IPS DF 4.7 (cell line): ENCODE measurements at regions not wholly inside any gene's neighbourhood (a gene's known extent, or its start where the extent isn't known, plus 50 kb on each side); places are given as distances from the start of the nearest gene placed in this dataset.
"Not testable (repeated sequence)": the region's sequence is repeated elsewhere in the genome, so short reads cannot be mapped to it uniquely, and the experiment has no call there.

Experiments
- DNase-seq: peaks from one replicate; pipeline ENCODE4 v3.0.0-alpha.2; 2013; ENCODE audit warnings: low spot score; ENCODE audit errors: extremely low read depth

- no peak for DNase-seq
Observed at GRCh38 chr9:102398205-102398604, 596.9 kb upstream of the CYLC2 start.

GRCh38 chr9:102385620-102386019 is 609.5 kb upstream of the CYLC2 start:
- DNase-seq = not testable (repeated sequence)

GRCh38 chr9:102362470-102363132 is 624.2 kb upstream of the GRIN3A start:
- no peak for DNase-seq

- no peak for DNase-seq
Observed at GRCh38 chr9:102360846-102361245, 622.4 kb upstream of the GRIN3A start.

DNA sequence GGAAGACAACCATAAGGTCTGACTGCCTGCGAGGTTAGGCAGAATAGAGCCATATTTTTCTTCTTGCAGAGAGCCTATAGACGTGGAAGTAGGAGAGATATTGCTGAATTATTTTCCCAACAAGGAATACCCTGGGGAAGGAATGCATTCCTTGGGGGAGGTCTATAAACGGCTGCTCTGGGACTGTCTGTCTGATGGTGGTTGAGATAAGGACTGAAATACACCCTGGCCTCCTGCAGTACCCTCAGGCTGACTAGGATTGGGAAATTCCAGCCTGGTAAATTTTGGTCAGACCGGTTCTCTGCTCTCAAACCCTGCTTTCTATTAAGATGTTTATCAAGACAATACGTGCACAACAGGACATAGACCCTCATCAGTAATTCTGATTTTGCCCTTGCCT is 617.5 kb upstream of the GRIN3A start:
- DNase-seq = no peak

DNA sequence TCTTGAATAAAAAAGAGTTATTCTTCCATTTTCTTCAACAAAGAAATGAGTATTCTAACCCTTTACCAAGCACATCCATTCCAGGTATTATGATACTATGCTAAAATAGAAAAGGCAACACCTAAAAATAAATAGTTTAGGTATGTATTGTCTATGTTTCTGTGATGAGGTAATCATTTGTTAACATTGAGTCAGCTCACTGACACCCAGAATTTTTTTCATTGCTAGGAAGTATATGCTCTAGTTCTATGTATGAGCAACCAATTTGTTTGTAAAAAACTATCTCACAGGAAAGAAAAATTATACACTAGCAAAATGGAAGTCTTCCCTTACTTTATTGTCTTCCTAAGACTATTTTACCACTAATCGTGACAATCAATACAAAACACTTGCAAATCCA is 615.6 kb upstream of the GRIN3A start:
- DNase-seq = no peak

GRCh38 chr9:102337471-102337870 is 599.0 kb upstream of the GRIN3A start:
- DNase-seq = not testable (repeated sequence)

- no peak for DNase-seq
Observed at GRCh38 chr9:102309379-102309778, 570.9 kb upstream of the GRIN3A start.

DNA sequence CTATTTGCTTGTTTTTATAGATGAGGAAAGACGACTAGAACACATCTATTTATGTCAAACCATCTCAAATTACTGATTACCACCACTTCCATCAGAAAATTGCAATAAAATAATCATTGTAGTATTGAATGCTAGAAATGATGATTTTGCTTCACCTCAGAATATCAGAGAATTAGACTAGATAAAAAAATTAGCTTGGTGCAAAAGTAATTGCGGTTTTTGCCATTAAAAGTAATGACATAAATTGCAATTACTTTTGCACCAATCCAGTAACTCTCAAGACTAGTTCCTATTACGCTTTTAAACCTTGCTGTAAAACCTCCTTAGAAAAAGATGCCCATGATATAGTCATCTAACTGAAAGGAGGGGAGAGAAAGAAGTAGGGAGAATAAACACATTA is 556.7 kb upstream of the GRIN3A start:
- DNase-seq = no peak

DNA sequence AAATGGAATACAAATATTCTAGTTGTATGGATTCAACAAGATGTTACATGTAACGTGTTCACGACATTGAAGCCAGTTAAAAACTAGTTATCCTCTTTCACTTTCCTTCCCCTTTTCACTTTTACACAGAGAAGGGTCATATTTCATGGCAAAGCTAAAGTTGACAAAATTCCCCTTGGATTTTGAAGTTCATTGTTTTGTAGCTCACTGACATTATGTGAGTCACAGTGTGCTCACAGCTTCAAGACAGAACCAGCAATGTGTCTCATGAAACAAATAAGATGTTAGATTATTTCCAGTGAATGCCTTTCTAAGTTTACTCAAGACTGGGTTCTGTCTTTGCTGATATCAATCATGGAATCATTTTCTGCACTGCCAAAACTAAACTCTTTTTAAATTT is 535.5 kb upstream of the GRIN3A start:
- DNase-seq = no peak

DNA sequence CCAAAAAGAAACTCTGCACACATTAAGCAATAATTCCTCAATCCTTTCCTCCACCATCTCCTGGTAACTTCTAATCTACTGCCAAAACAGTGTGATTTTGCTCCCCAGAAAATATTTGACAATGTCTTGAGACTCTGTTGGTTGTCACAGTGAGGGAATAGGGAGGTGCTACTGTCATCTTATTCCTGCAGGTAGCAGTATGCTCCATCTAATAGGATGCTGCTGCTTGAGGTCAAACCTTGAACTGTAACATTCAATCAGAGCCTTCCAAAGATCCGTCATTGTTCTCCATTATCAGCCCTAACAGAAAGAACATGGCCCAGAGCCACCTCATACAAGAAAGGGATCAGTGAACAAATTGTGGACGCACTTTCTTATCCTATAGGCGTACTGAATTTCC is 514.7 kb upstream of the GRIN3A start:
- no peak for DNase-seq

GRCh38 chr9:102244916-102245315 is 506.5 kb upstream of the GRIN3A start:
- no peak for DNase-seq

DNA sequence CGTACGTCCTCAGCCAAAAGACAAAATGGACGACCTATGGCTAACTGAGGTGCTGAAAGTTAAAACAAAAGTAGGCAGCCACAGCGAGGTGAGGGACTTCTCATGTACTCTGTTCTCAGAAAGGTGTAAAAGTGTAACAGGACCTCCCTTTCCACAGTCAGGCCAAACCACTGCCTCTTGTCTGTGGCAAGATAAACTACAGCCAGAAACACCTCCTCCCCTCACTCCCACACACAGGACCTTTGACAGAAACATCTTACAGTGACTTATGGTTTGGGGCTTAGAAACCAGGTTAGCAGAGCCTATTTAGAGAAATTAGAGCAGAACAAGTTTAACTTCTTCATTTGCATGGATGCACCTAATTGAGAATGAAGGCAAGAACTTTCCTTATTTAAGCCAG is 499.1 kb upstream of the GRIN3A start:
- no peak for DNase-seq

GRCh38 chr9:102237094-102237493 is 498.6 kb upstream of the GRIN3A start:
- DNase-seq = no peak

- DNase-seq = not testable (repeated sequence)
Observed at GRCh38 chr9:102227416-102227815, 489.0 kb upstream of the GRIN3A start.

GRCh38 chr9:102225841-102226441 is 487.5 kb upstream of the GRIN3A start:
- DNase-seq = no peak

- DNase-seq = not testable (repeated sequence)
Observed at GRCh38 chr9:102223320-102224136, 485.1 kb upstream of the GRIN3A start.

DNA sequence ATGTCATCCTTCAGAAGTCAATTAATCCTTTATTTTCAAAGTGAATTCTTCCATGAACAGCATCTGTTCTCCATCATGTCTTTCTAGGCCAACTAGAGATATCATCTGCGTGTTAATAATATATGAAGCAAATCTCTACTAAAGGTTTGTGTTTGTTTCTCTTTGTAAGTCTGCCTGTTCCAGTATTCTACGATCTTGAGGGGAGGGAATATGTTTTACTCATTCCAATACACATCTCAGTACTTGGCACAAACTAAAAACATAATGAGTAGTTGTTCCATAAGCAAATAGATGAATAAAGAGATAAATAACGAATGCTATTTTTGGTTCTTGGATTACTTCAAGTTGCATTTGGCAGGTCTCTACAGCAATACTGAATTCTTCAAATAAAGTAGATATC is 470.7 kb upstream of the GRIN3A start:
- no peak for DNase-seq

- DNase-seq = no peak
Observed at GRCh38 chr9:102206432-102206831, 468.0 kb upstream of the GRIN3A start.

GRCh38 chr9:102205251-102205650 is 466.8 kb upstream of the GRIN3A start:
- no peak for DNase-seq

- DNase-seq = no peak
Observed at GRCh38 chr9:102202126-102202525, 463.7 kb upstream of the GRIN3A start.

GRCh38 chr9:102185962-102186361 is 447.5 kb upstream of the GRIN3A start:
- no peak for DNase-seq

- DNase-seq = no peak
Observed at GRCh38 chr9:102185371-102185770, 446.9 kb upstream of the GRIN3A start.
